Activated T-cell treated with anti-CD3 and anti-CD28 coated beads, Interleukin-2, amount 50 U/mL, for 24 hours (primary cell): ENCODE measurements at regions not wholly inside any gene's neighbourhood (a gene's known extent, or its start where the extent isn't known, plus 50 kb on each side); places are given as distances from the start of the nearest gene placed in this dataset.
"Not testable (repeated sequence)": the region's sequence is repeated elsewhere in the genome, so short reads cannot be mapped to it uniquely, and the experiment has no call there.

ENCODE experiments used
- DNase-seq: peaks from one replicate; pipeline ENCODE4 v3.0.0-alpha.2; 2020
- H3K27ac Mint-ChIP-seq: 2 replicates; pipeline ENCODE4 v1.8.0; 2020; ENCODE audit warnings: mild to moderate bottlenecking, mixed read lengths
- H3K27me3 Mint-ChIP-seq: 2 replicates; pipeline ENCODE4 v1.8.0; 2020; ENCODE audit warnings: mixed read lengths
- H3K36me3 Mint-ChIP-seq: 2 replicates; pipeline ENCODE4 v1.8.0; 2020; ENCODE audit warnings: low read depth, mixed read lengths
- H3K4me1 Mint-ChIP-seq: 2 replicates; pipeline ENCODE4 v1.8.0; 2020; ENCODE audit warnings: low read depth, mixed read lengths
- H3K4me3 Mint-ChIP-seq: 2 replicates; pipeline ENCODE4 v1.8.0; 2020; ENCODE audit warnings: mild to moderate bottlenecking, moderate library complexity, mixed read lengths
- H3K9me3 Mint-ChIP-seq: 2 replicates; pipeline ENCODE4 v1.8.0; 2020; ENCODE audit warnings: mixed read lengths

DNA sequence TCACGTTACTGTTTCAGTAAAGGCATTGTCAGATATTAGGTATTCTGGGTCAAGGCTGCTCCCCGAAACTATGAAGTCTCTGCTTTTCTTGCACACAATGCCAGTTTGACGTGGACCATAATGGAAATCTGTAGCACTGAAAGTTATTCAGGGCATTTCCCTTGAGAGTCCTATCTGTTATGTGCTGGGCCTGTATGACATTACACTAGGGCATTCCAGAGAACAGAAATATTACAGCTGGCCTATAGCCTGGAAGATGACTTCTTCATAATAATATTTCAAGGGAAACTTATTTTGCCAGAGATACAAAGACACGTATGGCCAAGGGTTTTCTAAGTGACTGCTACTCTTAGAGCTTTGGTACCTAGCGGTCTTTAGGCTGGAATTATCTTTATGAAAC, 613.6 kb upstream of the CBLB start:
- Mint-ChIP-seq H3K4me1 (no peaks in the 10 kb centered on the region), H3K36me3 (peaks cover 6% of the 10 kb centered on the region), H3K9me3 (peaks cover 25% of the 10 kb centered on the region), H3K27ac (no peak overlapping the region), H3K27me3 (peaks cover 2% of the 10 kb centered on the region), H3K4me3 (no peak overlapping the region)
- no peak for DNase-seq

DNA sequence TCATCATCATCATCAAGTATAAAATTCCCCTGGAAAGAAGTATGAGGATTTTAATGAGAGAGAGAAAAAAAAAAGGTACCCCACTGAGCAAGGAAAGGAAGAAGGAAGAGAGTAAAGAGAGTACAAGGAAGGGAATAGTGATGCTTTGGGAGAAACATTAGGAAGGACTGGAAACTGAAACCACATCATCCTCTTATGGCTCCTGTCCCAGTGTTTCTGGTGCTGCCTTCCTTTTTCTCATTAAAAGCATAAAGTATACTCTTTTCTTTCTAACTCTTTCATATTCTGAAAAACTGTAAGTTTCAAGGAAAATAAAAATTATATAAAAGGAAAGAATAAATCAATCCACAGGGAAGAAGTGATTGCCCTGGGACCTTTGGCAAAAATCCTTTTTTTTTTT, 616.4 kb upstream of the CBLB start:
- Mint-ChIP-seq H3K36me3 (no peaks in the 10 kb centered on the region), H3K4me3 (no peak overlapping the region), H3K27ac (no peak overlapping the region), H3K4me1 (no peaks in the 10 kb centered on the region), H3K9me3 (peaks cover 7% of the 10 kb centered on the region), H3K27me3 (peaks cover 2% of the 10 kb centered on the region)
- DNase-seq = no peak

DNA sequence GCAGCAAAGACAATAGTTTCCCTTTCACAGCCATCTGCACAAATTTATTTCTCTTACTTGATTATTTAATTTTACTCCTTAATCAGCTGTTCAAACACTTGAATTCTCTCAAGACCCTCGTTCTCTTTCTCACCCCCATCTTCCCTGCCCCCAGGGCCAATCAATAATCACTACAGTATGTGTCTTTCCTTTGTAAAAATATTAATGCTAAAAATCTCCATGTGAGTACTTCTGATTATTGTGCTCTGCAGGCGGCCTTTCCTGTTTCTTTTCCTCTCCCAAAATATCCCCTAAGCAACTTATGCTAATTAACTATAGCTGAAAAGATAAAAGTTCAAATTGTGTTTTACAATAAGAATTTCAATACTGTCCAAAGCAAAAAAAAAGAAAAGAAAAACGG, 617.0 kb upstream of the CBLB start:
- Mint-ChIP-seq H3K4me1 (no peaks in the 10 kb centered on the region), H3K27me3 (peaks cover 2% of the 10 kb centered on the region), H3K9me3 (peaks cover 5% of the 10 kb centered on the region), H3K36me3 (no peaks in the 10 kb centered on the region), H3K4me3 (no peak overlapping the region), H3K27ac (no peak overlapping the region)
- no peak for DNase-seq

DNA sequence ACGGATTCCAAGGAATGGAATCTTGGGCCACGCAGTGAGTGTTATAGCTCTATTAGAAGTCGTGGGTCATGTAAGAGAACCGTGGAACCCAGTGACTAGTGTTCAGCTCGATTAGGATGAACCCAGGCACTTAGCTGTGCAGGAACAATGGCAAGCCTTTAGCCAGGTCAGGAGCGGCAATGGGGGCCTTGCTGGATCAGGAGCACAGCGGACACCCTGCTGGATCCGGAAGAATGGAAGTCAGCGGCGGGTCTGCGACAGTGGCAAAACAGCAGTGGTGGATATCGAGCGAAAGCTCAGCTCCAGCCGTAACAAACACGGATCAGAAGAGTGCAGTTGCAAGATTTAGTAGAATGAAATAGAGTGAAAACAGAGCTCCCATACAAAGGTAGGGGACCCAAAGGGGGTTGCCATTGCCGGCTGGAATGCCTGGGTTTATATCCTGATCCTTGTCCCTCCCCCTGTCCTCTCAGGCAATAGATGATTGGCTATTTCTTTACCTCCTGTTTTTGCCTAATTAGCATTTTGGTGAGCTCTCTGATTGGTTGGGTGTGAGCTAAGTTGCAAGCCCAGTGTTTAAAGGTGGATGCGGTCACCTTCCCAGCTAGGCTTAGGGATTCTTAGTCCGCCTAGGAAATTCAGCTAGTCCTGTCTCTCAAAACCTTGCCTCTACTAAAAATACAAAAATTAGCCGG, 618.3 kb upstream of the CBLB start:
- H3K4me1 Mint-ChIP-seq, H3K27me3 Mint-ChIP-seq, H3K9me3 Mint-ChIP-seq, DNase-seq, H3K27ac Mint-ChIP-seq, H3K36me3 Mint-ChIP-seq, H3K4me3 Mint-ChIP-seq: not testable (repeated sequence)

DNA sequence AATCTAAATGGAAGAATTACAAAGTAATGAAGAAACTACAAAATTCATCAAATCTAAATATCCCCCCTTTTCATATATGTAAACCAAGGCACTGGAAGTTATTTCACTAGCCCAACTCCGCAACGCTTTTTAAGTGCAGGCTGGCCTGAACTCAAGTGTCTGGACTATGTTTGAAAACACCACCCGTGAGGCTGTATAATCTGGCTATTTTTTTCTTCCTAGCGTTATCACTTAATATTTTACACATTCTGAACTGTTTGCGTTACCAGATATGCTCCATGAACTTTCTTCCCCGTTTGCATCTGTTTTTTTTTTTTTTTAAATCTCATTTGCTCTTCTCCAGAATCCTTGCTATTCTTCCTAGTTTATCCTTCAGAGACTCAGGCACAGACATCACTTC, 619.5 kb upstream of the CBLB start:
- Mint-ChIP-seq H3K27ac (no peak overlapping the region), H3K4me3 (no peak overlapping the region), H3K9me3 (peaks cover 5% of the 10 kb centered on the region), H3K36me3 (no peaks in the 10 kb centered on the region), H3K27me3 (peaks cover 2% of the 10 kb centered on the region), H3K4me1 (no peaks in the 10 kb centered on the region)
- no peak for DNase-seq

DNA sequence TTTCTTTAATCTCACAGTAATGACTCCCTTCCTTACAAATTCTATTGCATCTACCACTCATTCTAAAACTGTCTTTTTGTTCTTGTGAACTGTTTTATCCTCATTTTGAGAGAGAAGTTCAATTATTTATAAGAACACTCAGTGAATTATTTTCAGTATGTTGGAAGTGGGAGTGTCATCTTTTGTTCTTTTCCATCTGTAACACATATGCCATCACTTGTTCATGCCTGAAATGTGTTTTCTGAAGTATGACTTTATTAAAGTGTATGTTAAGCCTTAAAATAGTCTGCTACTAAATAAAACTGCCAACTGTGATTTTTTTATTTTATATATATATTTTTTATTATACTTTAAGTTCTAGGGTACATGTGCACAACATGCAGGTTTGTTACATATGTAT, 623.0 kb upstream of the CBLB start:
- DNase-seq = no peak
- no peaks in the 10 kb centered on the region for H3K27me3 Mint-ChIP-seq
- no peak overlapping the region for H3K27ac Mint-ChIP-seq

DNA sequence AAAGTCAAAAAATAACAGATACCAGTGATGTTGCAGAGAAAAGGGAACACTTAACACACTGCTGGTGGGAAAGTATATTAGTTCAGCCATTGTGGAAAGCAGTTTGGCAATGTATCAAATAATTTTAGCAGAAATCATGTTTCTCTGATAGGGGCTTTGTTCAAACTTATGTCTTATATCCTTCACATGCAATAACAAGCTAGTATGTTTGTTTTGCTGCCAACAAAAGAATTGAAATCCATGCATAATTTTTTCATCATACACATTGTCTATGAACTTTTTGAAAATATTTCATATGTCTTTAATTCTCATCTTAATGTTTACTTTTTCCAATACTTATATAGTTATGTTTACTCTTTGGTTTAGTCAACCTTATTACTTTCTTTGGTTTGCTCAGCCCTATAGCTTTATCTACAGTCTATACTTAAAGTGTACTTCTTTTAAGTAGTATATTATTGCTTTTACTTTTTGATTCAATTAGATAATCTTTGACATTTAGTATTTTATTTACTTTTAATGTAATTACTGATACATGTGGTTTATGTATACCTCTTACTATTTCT, 639.6 kb upstream of the CBLB start:
- H3K9me3 Mint-ChIP-seq = no peaks in the 10 kb centered on the region
- no peaks in the 10 kb centered on the region for H3K27me3 Mint-ChIP-seq
- H3K4me1 Mint-ChIP-seq = peaks cover 13% of the 10 kb centered on the region
- no peak overlapping the region for H3K4me3 Mint-ChIP-seq
- H3K36me3 Mint-ChIP-seq = no peaks in the 10 kb centered on the region
- H3K27ac Mint-ChIP-seq = no peak overlapping the region
- no peak for DNase-seq

More for the DNA sequence above, 623.0 kb upstream of the CBLB start:
- no peak overlapping the region for H3K4me3 Mint-ChIP-seq
- H3K4me1 Mint-ChIP-seq = no peaks in the 10 kb centered on the region
- peaks cover 3% of the 10 kb centered on the region for H3K9me3 Mint-ChIP-seq
- no peaks in the 10 kb centered on the region for H3K36me3 Mint-ChIP-seq

DNA sequence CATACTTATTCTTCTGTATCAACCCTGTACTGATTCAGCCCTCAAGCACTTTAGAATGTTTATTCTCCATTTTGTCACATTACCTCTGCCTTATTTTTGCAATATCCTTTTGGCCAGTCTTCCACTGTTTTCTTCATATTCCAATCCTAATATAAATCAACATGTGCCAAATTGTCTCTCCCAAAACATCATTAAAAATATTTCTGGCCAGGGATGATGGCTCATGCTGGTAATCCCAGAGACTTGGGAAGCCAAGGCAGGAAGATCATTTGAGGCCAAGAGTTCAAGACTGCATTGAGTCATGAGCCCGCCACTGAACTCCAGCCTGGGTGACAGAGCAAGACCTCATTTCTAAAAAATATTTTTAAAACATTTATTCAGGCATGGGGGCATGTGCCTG, 641.4 kb upstream of the CBLB start:
- Mint-ChIP-seq H3K9me3 (no peaks in the 10 kb centered on the region), H3K27ac (no peak overlapping the region), H3K27me3 (no peaks in the 10 kb centered on the region), H3K36me3 (no peaks in the 10 kb centered on the region), H3K4me3 (no peak overlapping the region), H3K4me1 (peaks cover 19% of the 10 kb centered on the region)
- DNase-seq = no peak

DNA sequence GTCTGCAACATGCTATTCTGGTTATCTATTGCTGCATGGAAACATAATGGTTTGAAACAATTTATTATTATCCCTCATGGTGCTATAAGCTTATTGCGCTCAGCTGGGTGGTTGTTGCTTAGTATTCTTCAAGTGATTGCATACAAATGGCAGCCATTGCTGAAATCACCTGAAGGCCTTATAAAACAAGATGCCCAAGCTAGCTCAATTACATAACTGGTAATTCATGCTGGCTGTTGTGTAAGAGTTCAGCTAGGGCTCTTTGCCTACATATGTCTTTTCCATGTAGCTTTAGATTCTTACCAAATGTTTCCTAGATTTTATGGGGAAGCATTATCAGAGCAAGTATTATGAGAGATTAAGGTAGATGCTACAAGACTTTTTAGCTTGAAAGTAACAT, 644.0 kb upstream of the CBLB start:
- no peak overlapping the region for H3K4me3 Mint-ChIP-seq
- peaks cover 6% of the 10 kb centered on the region for H3K4me1 Mint-ChIP-seq
- no peak for DNase-seq
- no peaks in the 10 kb centered on the region for H3K9me3 Mint-ChIP-seq
- no peaks in the 10 kb centered on the region for H3K27me3 Mint-ChIP-seq
- no peak overlapping the region for H3K27ac Mint-ChIP-seq
- no peaks in the 10 kb centered on the region for H3K36me3 Mint-ChIP-seq

DNA sequence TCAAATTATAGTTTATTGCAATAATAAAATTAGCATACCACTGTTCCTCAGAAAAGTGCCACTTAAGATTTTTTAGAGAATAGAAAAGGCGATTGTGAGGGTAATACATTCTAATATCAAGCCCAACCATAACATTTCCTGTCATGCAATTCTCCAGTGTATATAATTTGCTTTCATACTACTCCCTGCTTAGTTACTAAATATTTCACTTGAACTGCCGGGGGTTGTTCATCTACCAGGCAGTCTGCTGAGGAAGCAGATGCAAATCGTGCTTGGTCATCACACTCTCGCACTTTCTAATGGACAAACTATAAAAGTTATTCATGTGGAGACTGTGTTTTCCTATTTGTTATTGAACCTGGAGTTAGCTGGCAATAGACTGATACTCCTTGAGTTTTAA, 645.6 kb upstream of the CBLB start:
- peaks cover 6% of the 10 kb centered on the region for H3K4me1 Mint-ChIP-seq
- H3K9me3 Mint-ChIP-seq = no peaks in the 10 kb centered on the region
- H3K27me3 Mint-ChIP-seq = no peaks in the 10 kb centered on the region
- no peaks in the 10 kb centered on the region for H3K36me3 Mint-ChIP-seq
- DNase-seq = no peak
- no peak overlapping the region for H3K4me3 Mint-ChIP-seq
- no peak overlapping the region for H3K27ac Mint-ChIP-seq

DNA sequence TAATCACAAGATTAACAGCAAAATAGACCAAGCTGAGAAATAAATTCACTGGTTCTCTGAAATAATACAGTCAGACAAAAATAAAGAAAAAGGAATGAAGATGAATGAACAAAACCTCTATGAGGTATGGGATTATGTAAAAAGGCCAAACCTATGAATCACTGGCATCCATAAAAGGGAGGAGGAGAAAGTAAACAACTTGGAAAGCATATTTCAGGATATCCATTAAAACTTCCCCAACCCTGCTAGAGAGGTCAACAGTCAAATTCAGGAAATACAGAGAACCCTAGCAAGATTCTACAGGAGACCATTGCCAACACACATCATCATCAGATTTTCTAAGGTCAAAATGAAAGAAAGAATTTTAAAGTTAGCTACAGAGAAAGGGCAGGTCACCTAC, 649.7 kb upstream of the CBLB start:
- no peaks in the 10 kb centered on the region for H3K36me3 Mint-ChIP-seq
- peaks cover 13% of the 10 kb centered on the region for H3K4me1 Mint-ChIP-seq
- no peak for DNase-seq

DNA sequence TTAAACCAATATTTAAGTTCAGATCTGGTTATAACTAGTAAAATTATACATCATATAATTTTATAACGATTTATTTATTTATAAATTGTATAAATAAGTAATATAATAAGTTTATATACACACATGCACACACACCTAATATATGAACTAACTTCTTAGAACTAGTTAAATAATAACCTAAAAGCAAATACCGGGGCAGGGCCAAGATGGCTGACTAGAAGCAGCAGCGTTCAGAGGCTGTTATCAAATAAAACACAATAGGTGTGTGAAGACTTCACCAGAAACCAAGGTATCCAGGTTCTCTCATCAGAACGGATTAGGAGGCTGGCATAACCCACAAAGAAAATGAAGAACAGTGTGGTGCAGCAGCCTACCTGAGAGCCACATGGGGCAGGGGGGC, 653.6 kb upstream of the CBLB start:
- DNase-seq = no peak
- Mint-ChIP-seq H3K9me3 (peaks cover 3% of the 10 kb centered on the region), H3K27ac (no peak overlapping the region), H3K27me3 (peaks cover 4% of the 10 kb centered on the region), H3K4me3 (no peak overlapping the region), H3K36me3 (no peaks in the 10 kb centered on the region), H3K4me1 (peaks cover 18% of the 10 kb centered on the region)

More for the DNA sequence above, 649.7 kb upstream of the CBLB start:
- Mint-ChIP-seq H3K4me3 (no peak overlapping the region), H3K9me3 (no peaks in the 10 kb centered on the region), H3K27ac (no peak overlapping the region), H3K27me3 (peaks cover 4% of the 10 kb centered on the region)

DNA sequence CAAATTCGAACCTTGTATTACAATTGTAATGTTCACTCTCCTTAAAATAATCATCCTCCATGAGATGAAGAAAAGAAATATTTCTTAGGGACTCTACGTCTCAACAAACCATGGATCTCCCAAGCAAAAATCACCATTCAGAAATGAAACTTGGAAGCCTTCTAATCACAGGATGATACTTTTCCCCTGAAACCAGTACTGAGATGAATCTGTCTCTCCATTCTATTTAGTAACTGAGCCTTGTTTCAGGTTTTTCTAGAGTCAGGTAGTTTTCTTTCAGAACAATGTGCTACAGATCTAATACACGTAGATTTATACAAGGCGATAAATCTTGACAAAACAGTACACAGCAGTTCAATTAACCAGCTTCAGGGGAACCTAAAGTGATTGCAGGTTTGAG, 660.1 kb upstream of the CBLB start:
- Mint-ChIP-seq H3K4me1 (peaks cover 42% of the 10 kb centered on the region), H3K36me3 (peaks cover 2% of the 10 kb centered on the region), H3K27me3 (peaks cover 3% of the 10 kb centered on the region), H3K9me3 (peaks cover 25% of the 10 kb centered on the region), H3K27ac (peak overlapping the region; percentile 53), H3K4me3 (no peak overlapping the region)
- no peak for DNase-seq

DNA sequence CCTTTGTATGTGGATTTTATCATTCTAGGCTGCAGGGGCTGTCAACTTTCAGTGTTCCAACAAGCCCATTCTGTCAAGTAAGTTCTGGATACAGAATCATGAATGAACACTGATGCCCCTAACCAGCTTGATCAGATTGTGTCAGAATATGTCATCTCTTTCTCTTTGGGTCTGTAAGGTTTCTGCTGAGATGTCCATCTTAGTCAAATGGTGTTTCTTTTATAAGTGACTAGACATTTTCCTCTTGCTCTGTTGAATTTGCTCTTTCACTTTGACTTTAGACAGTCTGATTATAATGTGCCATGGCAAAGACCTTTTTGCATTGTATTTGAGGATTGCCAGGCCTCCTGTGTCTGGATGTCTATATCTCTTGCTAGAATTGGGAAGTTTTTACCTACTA, 660.9 kb upstream of the CBLB start:
- no peak for DNase-seq
- H3K27ac Mint-ChIP-seq = peak overlapping the region; percentile 11
- H3K9me3 Mint-ChIP-seq = peaks cover 28% of the 10 kb centered on the region
- H3K36me3 Mint-ChIP-seq = peaks cover 4% of the 10 kb centered on the region
- H3K4me3 Mint-ChIP-seq = no peak overlapping the region
- H3K4me1 Mint-ChIP-seq = peaks cover 50% of the 10 kb centered on the region
- H3K27me3 Mint-ChIP-seq = peaks cover 3% of the 10 kb centered on the region

DNA sequence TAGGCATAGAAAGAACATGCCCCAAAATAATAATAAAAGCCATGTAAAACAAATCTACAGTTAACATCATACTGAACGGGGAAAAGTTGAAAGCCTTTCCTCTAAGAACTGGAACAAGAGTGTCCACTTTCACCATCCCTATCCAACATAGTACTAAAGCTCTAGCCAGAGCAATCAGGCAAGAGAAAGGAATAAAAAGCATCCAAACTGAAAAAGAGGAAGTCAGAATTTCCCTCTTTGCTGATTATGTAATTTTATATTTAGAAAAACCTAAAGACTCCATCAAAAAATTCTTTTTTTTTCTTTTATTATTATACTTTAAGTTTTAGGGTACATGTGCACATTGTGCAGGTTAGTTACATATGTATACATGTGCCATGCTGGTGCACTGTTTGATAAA, 661.6 kb upstream of the CBLB start:
- Mint-ChIP-seq H3K27ac (no peak overlapping the region), H3K4me1 (peaks cover 53% of the 10 kb centered on the region), H3K9me3 (peaks cover 32% of the 10 kb centered on the region), H3K36me3 (peaks cover 8% of the 10 kb centered on the region), H3K4me3 (no peak overlapping the region), H3K27me3 (peaks cover 3% of the 10 kb centered on the region)
- DNase-seq = no peak
